HCT116 (cell line): ENCODE measurements at regions not wholly inside any gene's neighbourhood (a gene's known extent, or its start where the extent isn't known, plus 50 kb on each side); places are given as distances from the start of the nearest gene placed in this dataset.

ENCODE experiments used
- ATAC-seq: fragments of 200-7000 bp; cut with Tn5 transposase; 2 replicates; pipeline ENCODE4 v1.9.1; 2020; ENCODE audit warnings: mild to moderate bottlenecking, moderate library complexity
- BruUV-seq: library from RNA; stranded (reverse); fragments of 400-500 nt; replicated peaks from 2 replicates; lab custom pipeline; 2021; lab: Mats Ljungman, UMichigan
- CTCF ChIA-PET: fragments of 300-600 bp; sonication (Branson Sonifier 250); formaldehyde crosslinking; loops from one replicate; lab custom pipeline; 2021; ENCODE audit warnings: antibody characterized with exemption; lab: Charles Lee
- POLR2A ChIA-PET: fragments of 300-600, 350-600 bp; sonication (Branson Sonifier 250); formaldehyde crosslinking; loops from one replicate; lab custom pipeline; 2021; ENCODE audit warnings: antibody characterized with exemption; lab: Charles Lee
- RAD21 ChIA-PET, 2 experiments: fragments of 300-600 bp; sonication (Branson Sonifier 250); formaldehyde crosslinking; loops; one replicate each; lab custom pipeline; 2023; ENCODE audit warnings: low total read pairs in 2 of 2; ENCODE audit not compliant: uncharacterized antibody in 2 of 2, unreplicated experiment in 2 of 2, low non-redundant PET in 1 of 2; lab: Charles Lee
- DNase-seq: peaks from one replicate; pipeline ENCODE4 v3.0.0-alpha.2; 2010; ENCODE audit warnings: low read depth, low spot score
- H2AFZ ChIP-seq: fragments of 200-600 bp; shearing (Covaris generic), sonication (generic); 2 replicates; pipeline ENCODE4 v1.6.1; 2017; ENCODE audit warnings: low read depth, mixed run types, mixed read lengths, antibody characterized with exemption, low read length; ENCODE audit not compliant: poor library complexity, severe bottlenecking
- H3K27ac ChIP-seq: 2 replicates; pipeline ENCODE4 v1.5.1; 2012; ENCODE audit warnings: low read depth, low read length
- H3K27me3 ChIP-seq: fragments of 200-600 bp; sonication (generic); 2 replicates; pipeline ENCODE4 v1.6.1; 2016; ENCODE audit warnings: mixed run types, low read length, mixed read lengths; ENCODE audit not compliant: insufficient read depth
- H3K36me3 ChIP-seq, 2 experiments: fragments of 200-500 bp in 1 of 2; fragments of 200-600 bp in 1 of 2; sonication (Bioruptor generic) in 1 of 2; sonication (generic) in 1 of 2; 2 replicates each; pipeline versions ENCODE4 v1.5.1 to v1.6.1; 2014 to 2016; ENCODE audit warnings: low read length in 2 of 2, inconsistent platforms in 1 of 2, mixed read lengths in 1 of 2, mixed run types in 1 of 2; ENCODE audit not compliant: insufficient read depth in 2 of 2, control insufficient read depth in 1 of 2
- H3K4me1 ChIP-seq, 2 experiments: fragments of 200-600 bp in 1 of 2; sonication (generic) in 1 of 2; 2 replicates each; pipeline versions ENCODE4 v1.5.1 to v1.6.1; 2012 to 2017; ENCODE audit warnings: low read length in 2 of 2, inconsistent platforms in 1 of 2, mild to moderate bottlenecking in 1 of 2, mixed read lengths in 1 of 2, mixed run types in 1 of 2, moderate library complexity in 1 of 2; ENCODE audit not compliant: insufficient read depth in 2 of 2, control insufficient read depth in 1 of 2
- H3K4me2 ChIP-seq: fragments of 200-600 bp; sonication (generic); 2 replicates; pipeline ENCODE4 v1.6.1; 2017; ENCODE audit warnings: mixed run types, low read length, mixed read lengths
- H3K4me3 ChIP-seq, 2 experiments: fragments of 200-600 bp in 1 of 2; sonication (generic) in 1 of 2; replicated peaks in 1 of 2; 2 replicates each; pipeline ENCODE4 v1.5.1; 2011 to 2016; ENCODE audit warnings: low read length in 2 of 2, control low read depth in 1 of 2, low read depth in 1 of 2, mild to moderate bottlenecking in 1 of 2, mixed read lengths in 1 of 2, mixed run types in 1 of 2
- H3K79me2 ChIP-seq: fragments of 200-600 bp; sonication (generic); 2 replicates; pipeline ENCODE4 v1.6.1; 2017; ENCODE audit warnings: mild to moderate bottlenecking, mixed run types, low read length, moderate library complexity, mixed read lengths; ENCODE audit not compliant: insufficient read depth
- H3K9ac ChIP-seq: fragments of 200-600 bp; sonication (generic); 2 replicates; pipeline ENCODE4 v1.6.1; 2016; ENCODE audit warnings: low read length, mixed read lengths
- H3K9me2 ChIP-seq: fragments of 200-600 bp; sonication (generic), shearing (Covaris generic); 2 replicates; pipeline ENCODE4 v1.6.1; 2017; ENCODE audit warnings: mixed run types, mild to moderate bottlenecking, moderate library complexity; ENCODE audit not compliant: insufficient read depth
- H3K9me3 ChIP-seq, 2 experiments: fragments of 200-500 bp in 1 of 2; fragments of 200-600 bp in 1 of 2; sonication (Bioruptor generic) in 1 of 2; sonication (generic) in 1 of 2; 2 replicates each; pipeline ENCODE4 v1.6.1; 2014 to 2017; ENCODE audit warnings: low read length in 2 of 2, mixed read lengths in 2 of 2, inconsistent platforms in 1 of 2, low read depth in 1 of 2, mild to moderate bottlenecking in 1 of 2, mixed run types in 1 of 2, moderate library complexity in 1 of 2; ENCODE audit not compliant: control insufficient read depth in 1 of 2, insufficient read depth in 1 of 2
- H4K20me1 ChIP-seq: fragments of 200-600 bp; sonication (generic), shearing (Covaris generic); 2 replicates; pipeline ENCODE4 v1.6.1; 2017; ENCODE audit warnings: mixed run types, mild to moderate bottlenecking, moderate library complexity; ENCODE audit not compliant: insufficient read depth
- ATF3 ChIP-seq: IDR thresholded peaks from 2 replicates; pipeline ENCODE4 v1.6.1; 2012
- CBX3 ChIP-seq: IDR thresholded peaks from 2 replicates; pipeline ENCODE4 v1.6.1; 2012; ENCODE audit warnings: low read depth
- CEBPB ChIP-seq: IDR thresholded peaks from 2 replicates; pipeline ENCODE4 v1.6.1; 2012; ENCODE audit warnings: low read depth
- CTCF ChIP-seq, 3 experiments: fragments of 200-600 bp in 1 of 3; sonication (generic) in 1 of 3; IDR thresholded peaks in 2 of 3; conservative IDR thresholded peaks in 1 of 3; 2 replicates each; pipeline ENCODE4 v1.5.1; 2012 to 2017; ENCODE audit warnings: low read depth in 2 of 3, low read length in 2 of 3, antibody characterized with exemption in 1 of 3, borderline replicate concordance in 1 of 3, control low read depth in 1 of 3, mild to moderate bottlenecking in 1 of 3, mixed read lengths in 1 of 3, mixed run types in 1 of 3, moderate library complexity in 1 of 3; ENCODE audit not compliant: insufficient read depth in 1 of 3
- EGR1 ChIP-seq: IDR thresholded peaks from 2 replicates; pipeline ENCODE4 v1.6.1; 2012; ENCODE audit warnings: low read depth
- ELF1 ChIP-seq: IDR thresholded peaks from 2 replicates; pipeline ENCODE4 v1.6.1; 2012; ENCODE audit warnings: low read depth, borderline replicate concordance
- EZH2 ChIP-seq: fragments of 200-600 bp; sonication (generic); IDR thresholded peaks from 2 replicates; pipeline ENCODE4 v1.6.1; 2017; ENCODE audit warnings: antibody characterized with exemption, mixed run types
- EZH2phosphoT487 ChIP-seq: fragments of 200-600 bp; IDR thresholded peaks from 2 replicates; pipeline ENCODE4 v1.6.1; 2018; ENCODE audit warnings: antibody characterized with exemption, borderline replicate concordance
- FOSL1 ChIP-seq: IDR thresholded peaks from 2 replicates; pipeline ENCODE4 v1.6.1; 2012; ENCODE audit warnings: low read depth
- JUND ChIP-seq: IDR thresholded peaks from 2 replicates; pipeline ENCODE4 v1.6.1; 2012
- POLR2A ChIP-seq: IDR thresholded peaks from 2 replicates; pipeline ENCODE4 v1.7.0; 2011; ENCODE audit warnings: borderline replicate concordance; ENCODE audit not compliant: insufficient read depth, insufficient read length; ENCODE audit errors: extremely low read depth
- POLR2AphosphoS5 ChIP-seq: IDR thresholded peaks from 2 replicates; pipeline ENCODE4 v1.6.1; 2011; ENCODE audit warnings: mild to moderate bottlenecking, low read depth, low read length, moderate library complexity
- RAD21 ChIP-seq: IDR thresholded peaks from 2 replicates; pipeline ENCODE4 v1.6.1; 2012; ENCODE audit warnings: low read depth, mild to moderate bottlenecking
- SIN3A ChIP-seq: IDR thresholded peaks from 2 replicates; pipeline ENCODE4 v1.6.1; 2012; ENCODE audit warnings: low read depth
- SP1 ChIP-seq: IDR thresholded peaks from 2 replicates; pipeline ENCODE4 v1.6.1; 2012; ENCODE audit warnings: low read depth
- TCF7L2 ChIP-seq: IDR thresholded peaks from 2 replicates; pipeline ENCODE4 v1.7.0; 2011; ENCODE audit warnings: borderline replicate concordance, inconsistent platforms; ENCODE audit not compliant: insufficient read depth, insufficient read length; ENCODE audit errors: extremely low read depth
- ZFX ChIP-seq: fragments of 450-650 bp; IDR thresholded peaks from 2 replicates; pipeline ENCODE4 v1.6.1; 2017
- intact Hi-C: fragments of 100-400 bp; cut with micrococcal nuclease; formaldehyde crosslinking; loops from 2 replicates; pipeline ENCODE4 v1.10.0; 2022
- TF ChIP-seq, protein P1 (sequence below): IDR thresholded peaks from 2 replicates; pipeline ENCODE4 v1.6.1; 2011; ENCODE audit warnings: mild to moderate bottlenecking, low read length, moderate library complexity; ENCODE audit not compliant: insufficient replicate concordance; ENCODE audit errors: extremely low read depth
- TF ChIP-seq, protein P2 (sequence below): IDR thresholded peaks from 2 replicates; pipeline ENCODE4 v1.6.1; 2012; ENCODE audit warnings: low read depth
- TF ChIP-seq, protein P3 (sequence below): IDR thresholded peaks from 2 replicates; pipeline ENCODE4 v1.6.1; 2012

DNA sequence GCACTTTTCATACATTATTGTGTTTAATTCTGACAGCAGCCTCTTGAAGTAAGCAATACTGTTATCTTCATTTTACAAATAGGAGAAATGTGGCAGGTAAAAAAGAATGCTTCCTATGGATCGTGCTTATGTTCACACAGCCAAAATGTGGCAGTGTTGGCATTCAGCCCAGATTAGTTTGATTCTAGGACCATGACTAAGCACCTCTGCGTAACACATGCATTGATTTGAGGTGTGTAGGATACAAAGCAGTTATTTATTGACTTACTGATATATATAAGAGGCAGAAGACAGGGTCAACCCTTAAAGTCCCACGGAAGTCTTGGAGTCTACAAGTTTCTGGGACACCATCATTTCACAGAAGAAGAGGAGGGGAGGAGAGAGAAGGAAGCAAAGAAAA, 1144.4 kb upstream of the GOT2 start:
- RAD21 ChIA-PET, result no interaction called here
- H3K27ac ChIP-seq, result no peak overlapping the region
- no peak overlapping the region for H3K4me2 ChIP-seq
- H3K4me1 ChIP-seq, result no peaks in the 10 kb centered on the region
- no peaks in the 10 kb centered on the region for H3K27me3 ChIP-seq
- H2AFZ ChIP-seq, result no peak overlapping the region
- H3K4me3 ChIP-seq, result no peak overlapping the region
- CTCF ChIA-PET, result no interaction called here
- no TSS peak for BruUV-seq
- H4K20me1 ChIP-seq, result no peaks in the 10 kb centered on the region
- H3K9ac ChIP-seq, result no peak overlapping the region
- H3K9me2 ChIP-seq, result no peaks in the 10 kb centered on the region
- H3K9me3 ChIP-seq, result peaks cover 13 to 36% of the 10 kb centered on the region in 2 experiments; a peak in 2 of 4 replicates
- DNase-seq (no peak), ATAC-seq (no peak)
- H3K79me2 ChIP-seq, result no peaks in the 10 kb centered on the region
- no peak for TF ChIP-seq EZH2phosphoT487
- TF ChIP-seq POLR2A, result no peak
- TF ChIP-seq SP1, result no peak
- no peak for TF ChIP-seq TCF7L2
- TF ChIP-seq EGR1, result no peak
- no peak for TF ChIP-seq ELF1
- no peak for TF ChIP-seq SIN3A
- no peak for TF ChIP-seq CEBPB
- TF ChIP-seq CBX3, result no peak
- no peak for TF ChIP-seq RAD21
- TF ChIP-seq EZH2, result no peak
- TF ChIP-seq POLR2AphosphoS5, result no peak
- no peak for TF ChIP-seq JUND
- TF ChIP-seq, protein P1, sequence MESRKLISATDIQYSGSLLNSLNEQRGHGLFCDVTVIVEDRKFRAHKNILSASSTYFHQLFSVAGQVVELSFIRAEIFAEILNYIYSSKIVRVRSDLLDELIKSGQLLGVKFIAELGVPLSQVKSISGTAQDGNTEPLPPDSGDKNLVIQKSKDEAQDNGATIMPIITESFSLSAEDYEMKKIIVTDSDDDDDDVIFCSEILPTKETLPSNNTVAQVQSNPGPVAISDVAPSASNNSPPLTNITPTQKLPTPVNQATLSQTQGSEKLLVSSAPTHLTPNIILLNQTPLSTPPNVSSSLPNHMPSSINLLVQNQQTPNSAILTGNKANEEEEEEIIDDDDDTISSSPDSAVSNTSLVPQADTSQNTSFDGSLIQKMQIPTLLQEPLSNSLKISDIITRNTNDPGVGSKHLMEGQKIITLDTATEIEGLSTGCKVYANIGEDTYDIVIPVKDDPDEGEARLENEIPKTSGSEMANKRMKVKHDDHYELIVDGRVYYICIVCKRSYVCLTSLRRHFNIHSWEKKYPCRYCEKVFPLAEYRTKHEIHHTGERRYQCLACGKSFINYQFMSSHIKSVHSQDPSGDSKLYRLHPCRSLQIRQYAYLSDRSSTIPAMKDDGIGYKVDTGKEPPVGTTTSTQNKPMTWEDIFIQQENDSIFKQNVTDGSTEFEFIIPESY, result no peak
- TF ChIP-seq FOSL1, result no peak
- no peak for TF ChIP-seq ATF3
- TF ChIP-seq, protein P2, sequence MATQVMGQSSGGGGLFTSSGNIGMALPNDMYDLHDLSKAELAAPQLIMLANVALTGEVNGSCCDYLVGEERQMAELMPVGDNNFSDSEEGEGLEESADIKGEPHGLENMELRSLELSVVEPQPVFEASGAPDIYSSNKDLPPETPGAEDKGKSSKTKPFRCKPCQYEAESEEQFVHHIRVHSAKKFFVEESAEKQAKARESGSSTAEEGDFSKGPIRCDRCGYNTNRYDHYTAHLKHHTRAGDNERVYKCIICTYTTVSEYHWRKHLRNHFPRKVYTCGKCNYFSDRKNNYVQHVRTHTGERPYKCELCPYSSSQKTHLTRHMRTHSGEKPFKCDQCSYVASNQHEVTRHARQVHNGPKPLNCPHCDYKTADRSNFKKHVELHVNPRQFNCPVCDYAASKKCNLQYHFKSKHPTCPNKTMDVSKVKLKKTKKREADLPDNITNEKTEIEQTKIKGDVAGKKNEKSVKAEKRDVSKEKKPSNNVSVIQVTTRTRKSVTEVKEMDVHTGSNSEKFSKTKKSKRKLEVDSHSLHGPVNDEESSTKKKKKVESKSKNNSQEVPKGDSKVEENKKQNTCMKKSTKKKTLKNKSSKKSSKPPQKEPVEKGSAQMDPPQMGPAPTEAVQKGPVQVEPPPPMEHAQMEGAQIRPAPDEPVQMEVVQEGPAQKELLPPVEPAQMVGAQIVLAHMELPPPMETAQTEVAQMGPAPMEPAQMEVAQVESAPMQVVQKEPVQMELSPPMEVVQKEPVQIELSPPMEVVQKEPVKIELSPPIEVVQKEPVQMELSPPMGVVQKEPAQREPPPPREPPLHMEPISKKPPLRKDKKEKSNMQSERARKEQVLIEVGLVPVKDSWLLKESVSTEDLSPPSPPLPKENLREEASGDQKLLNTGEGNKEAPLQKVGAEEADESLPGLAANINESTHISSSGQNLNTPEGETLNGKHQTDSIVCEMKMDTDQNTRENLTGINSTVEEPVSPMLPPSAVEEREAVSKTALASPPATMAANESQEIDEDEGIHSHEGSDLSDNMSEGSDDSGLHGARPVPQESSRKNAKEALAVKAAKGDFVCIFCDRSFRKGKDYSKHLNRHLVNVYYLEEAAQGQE, result no peak
- TF ChIP-seq CTCF (IDR thresholded peaks at IDR 0.05 in 2 of 3, conservative IDR thresholded peaks at IDR 0.05 in 1 of 3; ENCODE audit: borderline replicate concordance in 1 of 3, insufficient read depth in 1 of 3, low read depth in 2 of 3, low read length in 2 of 3), result no peak
- TF ChIP-seq ZFX, result no peak
- TF ChIP-seq, protein P3, sequence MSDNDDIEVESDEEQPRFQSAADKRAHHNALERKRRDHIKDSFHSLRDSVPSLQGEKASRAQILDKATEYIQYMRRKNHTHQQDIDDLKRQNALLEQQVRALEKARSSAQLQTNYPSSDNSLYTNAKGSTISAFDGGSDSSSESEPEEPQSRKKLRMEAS, result no peak
- no peaks in the 10 kb centered on the region for H3K36me3 ChIP-seq
- intact Hi-C loops, result no loop called here
- POLR2A ChIA-PET, result no interaction called here
